NCI-H2081 (cell line): ENCODE measurements at regions not wholly inside any gene's neighbourhood (a gene's known extent, or its start where the extent isn't known, plus 50 kb on each side); places are given as distances from the start of the nearest gene placed in this dataset.
A peak's percentile ranks its signal among the peaks of the same experiment; 100 is the strongest.

Experiments used
- DNase-seq, 2 experiments: peaks; one replicate each; lab custom pipeline; 2025; lab: John Stamatoyannopoulos, UW

- DNase-seq, result no peak
Measured at GRCh38 chr10:113442336-113442735, 110.5 kb upstream of the HABP2 start.

DNA sequence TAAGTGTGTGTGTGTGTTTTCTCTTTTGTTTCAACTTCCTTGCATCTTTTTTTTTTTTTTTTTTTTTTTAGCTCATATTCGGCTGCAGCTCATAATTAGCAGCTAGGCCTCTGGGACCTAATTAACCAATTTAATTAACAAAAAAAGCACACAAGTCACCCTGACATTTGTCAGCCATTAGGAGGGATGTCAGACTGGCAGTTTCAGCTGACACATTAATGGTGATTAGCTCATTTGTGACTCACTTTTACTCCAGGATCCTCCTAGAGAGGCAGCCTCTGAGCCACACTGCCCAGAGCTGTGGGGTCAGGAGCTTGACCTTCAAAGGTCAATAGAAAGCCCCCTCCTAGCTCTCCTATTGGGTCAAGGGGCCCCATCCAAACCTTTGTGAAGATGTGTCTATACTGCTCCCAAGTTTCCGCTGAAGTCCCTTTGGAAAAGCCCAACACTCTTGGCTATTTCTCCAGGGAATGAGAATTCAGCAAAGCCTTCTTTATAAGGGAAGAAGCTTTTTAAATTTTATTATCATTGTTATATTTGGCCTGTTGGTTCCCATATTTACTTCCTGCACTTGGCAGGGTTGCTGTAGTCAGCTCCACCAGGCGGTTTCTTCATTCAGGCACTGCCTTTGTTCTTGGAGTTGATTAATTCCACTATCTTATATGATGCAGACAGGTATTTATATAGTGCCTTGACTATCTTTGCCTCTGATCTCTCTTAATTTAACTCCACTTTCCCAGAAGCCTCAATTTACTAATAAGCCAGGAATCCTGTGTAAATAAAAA is 109.5 kb upstream of the HABP2 start:
- DNase-seq, result no peak

- no peak for DNase-seq
Measured at GRCh38 chr10:113444766-113445365, 108.0 kb upstream of the HABP2 start.

- DNase-seq, result no peak
Measured at GRCh38 chr10:113445736-113446135, 107.1 kb upstream of the HABP2 start.

- no peak for DNase-seq
Measured at GRCh38 chr10:113446739-113447138, 106.1 kb upstream of the HABP2 start.

- DNase-seq, result no peak
Measured at GRCh38 chr10:113447278-113447677, 105.6 kb upstream of the HABP2 start.

- DNase-seq, result no peak
Measured at GRCh38 chr10:113449006-113449695, 103.7 kb upstream of the HABP2 start.

GRCh38 chr10:113450046-113450804 is 102.6 kb upstream of the HABP2 start:
- DNase-seq, result no peak

DNA sequence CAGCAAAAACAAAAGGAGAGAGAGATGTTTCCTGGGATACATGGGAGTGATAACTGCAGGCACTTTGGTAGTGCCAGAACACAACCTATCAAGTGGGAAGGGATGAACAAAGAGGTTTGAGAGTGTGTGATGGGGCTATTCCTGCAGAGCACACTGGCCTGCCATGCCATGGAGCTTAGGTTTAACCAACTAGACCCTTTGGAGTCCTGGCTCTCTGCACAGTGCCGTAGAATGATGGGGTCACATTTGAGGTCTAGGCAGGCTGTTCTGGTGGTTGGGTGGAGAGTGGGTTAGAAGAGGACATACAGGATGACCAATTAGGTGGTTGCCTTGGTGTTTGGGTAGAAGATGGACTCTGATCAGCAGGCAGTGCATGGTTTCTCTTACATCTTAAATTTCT is 101.9 kb upstream of the HABP2 start:
- no peak for DNase-seq

- DNase-seq, result no peak
Measured at GRCh38 chr10:113452146-113452845, 100.6 kb upstream of the HABP2 start.

- DNase-seq, result no peak
Measured at GRCh38 chr10:113453351-113453750, 99.5 kb upstream of the HABP2 start.

GRCh38 chr10:113454341-113455061 is 98.4 kb upstream of the HABP2 start:
- DNase-seq, result peak; percentile 12 to 28

DNA sequence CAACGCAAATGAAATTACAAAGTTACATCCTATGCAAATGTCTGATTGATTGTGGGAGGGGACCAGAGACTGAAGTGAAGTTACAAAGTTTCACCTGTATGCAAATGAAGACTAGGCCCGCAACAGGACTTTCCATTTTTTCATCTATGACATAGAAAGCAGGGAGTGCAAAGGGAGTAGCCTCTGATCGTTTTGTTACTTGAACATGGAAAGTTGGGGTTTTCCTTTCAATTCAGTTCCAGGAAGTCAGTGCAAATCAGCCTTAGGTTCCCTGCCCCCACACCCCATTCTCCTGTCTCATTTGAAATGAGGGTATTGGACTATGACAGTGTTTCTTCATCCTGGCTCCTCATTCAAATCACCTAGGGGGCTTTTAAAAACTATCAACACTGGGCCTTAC is 96.9 kb upstream of the HABP2 start:
- no peak for DNase-seq

- no peak for DNase-seq
Measured at GRCh38 chr10:113456741-113457140, 96.1 kb upstream of the HABP2 start.

GRCh38 chr10:113457408-113457807 is 95.4 kb upstream of the HABP2 start:
- no peak for DNase-seq

DNA sequence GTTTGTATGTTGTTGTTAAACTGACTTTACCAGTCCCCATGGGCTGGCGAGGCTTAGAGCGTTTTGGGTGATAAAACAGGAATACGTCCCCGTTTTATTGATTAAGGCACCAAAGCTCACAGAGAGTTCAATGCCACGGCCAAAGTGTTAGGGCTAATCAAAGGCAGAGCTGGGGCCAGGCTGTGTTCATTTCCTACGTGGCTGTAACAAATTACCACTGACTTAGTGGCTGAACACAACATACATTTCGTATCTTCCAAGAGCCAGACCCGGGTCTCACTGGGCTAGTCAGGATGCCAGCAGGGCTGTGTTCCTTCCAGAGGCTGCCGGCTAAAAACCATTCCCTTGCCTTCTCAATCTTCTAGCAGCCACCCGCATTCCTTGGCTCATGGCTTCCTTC is 94.4 kb upstream of the HABP2 start:
- DNase-seq, result no peak

- no peak for DNase-seq
Measured at GRCh38 chr10:113458944-113459343, 93.9 kb upstream of the HABP2 start.

GRCh38 chr10:113459626-113460280 is 93.1 kb upstream of the HABP2 start:
- DNase-seq, result peak; percentile 7 to 41

- no peak for DNase-seq
Measured at GRCh38 chr10:113463083-113463482, 89.8 kb upstream of the HABP2 start.

DNA sequence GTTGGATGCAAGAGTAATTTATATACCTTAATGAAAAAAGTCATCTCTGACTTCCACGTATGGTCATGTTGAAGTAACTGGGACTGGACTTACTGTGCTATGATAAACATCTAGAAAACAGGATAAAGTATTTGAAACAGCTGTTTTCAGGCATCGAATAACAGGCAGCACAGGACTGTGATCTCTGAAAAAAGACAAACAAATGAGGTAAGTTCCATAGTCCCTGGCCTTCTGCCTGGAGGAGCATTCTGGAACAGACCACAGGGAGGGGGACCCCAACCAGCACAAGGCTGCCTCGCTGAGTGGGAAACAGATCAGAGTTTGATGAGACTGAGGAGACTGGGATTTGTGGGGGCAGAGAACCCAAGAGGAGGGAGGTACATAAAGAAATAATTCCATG is 89.1 kb upstream of the HABP2 start:
- no peak for DNase-seq

DNA sequence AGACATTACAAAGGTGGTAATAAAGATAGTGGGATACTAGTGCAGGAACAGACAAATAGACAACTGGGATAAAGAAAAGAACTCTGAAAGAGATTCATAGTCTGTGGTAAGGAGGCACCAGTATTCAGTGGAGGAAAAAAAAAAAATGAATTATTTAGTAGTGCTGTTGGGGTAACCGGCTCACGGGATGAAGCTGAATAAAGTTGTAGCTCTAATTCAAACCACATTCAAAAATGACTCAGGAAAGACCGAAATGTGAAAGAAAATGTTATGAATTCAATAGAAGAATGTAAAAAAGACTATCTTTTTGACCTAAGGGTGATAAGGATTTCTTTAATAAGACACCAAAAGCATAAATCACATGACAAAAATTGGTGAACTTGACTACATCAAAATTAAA is 83.1 kb upstream of the HABP2 start:
- no peak for DNase-seq
